Brain microvascular endothelial cell (primary cell): ENCODE measurements at regions not wholly inside any gene's neighbourhood (a gene's known extent, or its start where the extent isn't known, plus 50 kb on each side); places are given as distances from the start of the nearest gene placed in this dataset.
"Not testable (repeated sequence)": the region's sequence is repeated elsewhere in the genome, so short reads cannot be mapped to it uniquely, and the experiment has no call there.

Experiments used
- DNase-seq: peaks from one replicate; pipeline ENCODE4 v3.0.0-alpha.2; 2020
- H3K27ac ChIP-seq: fragments of 250-450 bp; sonication (Bioruptor Pico); 2 replicates; pipeline ENCODE4 v1.5.1; 2020; ENCODE audit warnings: mild to moderate bottlenecking, moderate library complexity
- H3K27me3 ChIP-seq: fragments of 250-450 bp; sonication (Bioruptor Pico); replicated peaks from 2 replicates; pipeline ENCODE4 v1.5.1; 2020; ENCODE audit warnings: mild to moderate bottlenecking
- H3K36me3 ChIP-seq: fragments of 250-450 bp; sonication (Bioruptor Pico); replicated peaks from 2 replicates; pipeline ENCODE4 v1.5.1; 2020; ENCODE audit warnings: mild to moderate bottlenecking
- H3K4me3 ChIP-seq: 2 replicates; pipeline ENCODE4 v1.5.1; 2011; ENCODE audit warnings: low read depth, mild to moderate bottlenecking, control low read depth, low read length, moderate library complexity
- CTCF ChIP-seq: IDR thresholded peaks from 2 replicates; pipeline ENCODE4 v1.5.1; 2011; ENCODE audit warnings: low read depth, mild to moderate bottlenecking, moderate library complexity, low read length, control low read depth, inconsistent platforms; ENCODE audit errors: missing control alignments
- in situ Hi-C: cut with HindIII; loops from 2 replicates; pipeline ENCODE4 v1.10.0; 2017; ENCODE audit warnings: low sequenced_read_pairs, low pct_ligation_motif_present

- peak; percentile 56 for TF ChIP-seq CTCF
- peak; percentile 90 for DNase-seq
- in situ Hi-C loops, result no loop called here
- Histone ChIP-seq H3K36me3 (no peaks in the 10 kb centered on the region), H3K27ac (peak overlapping the region; percentile 3), H3K27me3 (no peaks in the 10 kb centered on the region), H3K4me3 (no peak overlapping the region)
These were observed 144.4 kb upstream of the TAS2R1 start for GRCh38 chr5:9774472-9775079.

- in situ Hi-C loops, result no loop called here
- Histone ChIP-seq H3K27me3 (no peaks in the 10 kb centered on the region), H3K27ac (no peak overlapping the region), H3K4me3 (no peak overlapping the region), H3K36me3 (no peaks in the 10 kb centered on the region)
- no peak for DNase-seq
- no peak for TF ChIP-seq CTCF
These were observed 140.9 kb upstream of the TAS2R1 start for GRCh38 chr5:9771079-9771478.

- H3K27ac ChIP-seq, result no peak overlapping the region
- in situ Hi-C loops, result no loop called here
- peak; percentile 52 for DNase-seq
- TF ChIP-seq CTCF, result peak; percentile 30
- H3K36me3 ChIP-seq, result no peaks in the 10 kb centered on the region
- no peak overlapping the region for H3K4me3 ChIP-seq
- H3K27me3 ChIP-seq, result no peaks in the 10 kb centered on the region
These were observed 136.4 kb upstream of the TAS2R1 start for GRCh38 chr5:9766581-9766980.

- Histone ChIP-seq H3K27me3 (no peaks in the 10 kb centered on the region), H3K27ac (no peak overlapping the region), H3K36me3 (no peaks in the 10 kb centered on the region), H3K4me3 (no peak overlapping the region)
- in situ Hi-C loops, result no loop called here
- peak; percentile 23 for DNase-seq
- TF ChIP-seq CTCF, result no peak
These were observed 135.4 kb upstream of the TAS2R1 start for GRCh38 chr5:9765419-9766140.

- in situ Hi-C loops, result no loop called here
- H3K27ac ChIP-seq, result no peak overlapping the region
These were observed 131.6 kb upstream of the TAS2R1 start for GRCh38 chr5:9761706-9762105.

GRCh38 chr5:9752670-9753069 lies 122.5 kb upstream of the TAS2R1 start:
- H3K27me3 ChIP-seq, H3K27ac ChIP-seq, H3K36me3 ChIP-seq, H3K4me3 ChIP-seq, in situ Hi-C loops, DNase-seq: not testable (repeated sequence)

More at GRCh38 chr5:9761706-9762105, 131.6 kb upstream of the TAS2R1 start:
- Histone ChIP-seq H3K27me3 (no peaks in the 10 kb centered on the region), H3K36me3 (no peaks in the 10 kb centered on the region), H3K4me3 (no peak overlapping the region)
- DNase-seq, result no peak
- TF ChIP-seq CTCF, result no peak
